Fibroblast of skin of abdomen (primary cell): ENCODE measurements at regions not wholly inside any gene's neighbourhood (a gene's known extent, or its start where the extent isn't known, plus 50 kb on each side); places are given as distances from the start of the nearest gene placed in this dataset.
"Not testable (repeated sequence)": the region's sequence is repeated elsewhere in the genome, so short reads cannot be mapped to it uniquely, and the experiment has no call there.

Experiments
- DNase-seq: peaks from one replicate; pipeline ENCODE4 v3.0.0-alpha.2; 2013

- not testable (repeated sequence) for DNase-seq
Observed at GRCh38 chr2:95767531-95767930, 175.7 kb downstream of the TRIM43 start.

- not testable (repeated sequence) for DNase-seq
Observed at GRCh38 chr2:95767950-95768349, 176.1 kb downstream of the TRIM43 start.

GRCh38 chr2:95769256-95769655 lies 177.5 kb downstream of the TRIM43 start:
- not testable (repeated sequence) for DNase-seq

- not testable (repeated sequence) for DNase-seq
Observed at GRCh38 chr2:95770726-95771125, 178.9 kb downstream of the TRIM43 start.

GRCh38 chr2:95774322-95775192 lies 182.8 kb downstream of the TRIM43 start:
- not testable (repeated sequence) for DNase-seq

- DNase-seq = not testable (repeated sequence)
Observed at GRCh38 chr2:95775193-95775531, 183.4 kb downstream of the TRIM43 start.
